ENCODE measurements at regions not wholly inside any gene's neighbourhood (a gene's known extent, or its start where the extent isn't known, plus 50 kb on each side); places are given as distances from the start of the nearest gene placed in this dataset.

DNA sequence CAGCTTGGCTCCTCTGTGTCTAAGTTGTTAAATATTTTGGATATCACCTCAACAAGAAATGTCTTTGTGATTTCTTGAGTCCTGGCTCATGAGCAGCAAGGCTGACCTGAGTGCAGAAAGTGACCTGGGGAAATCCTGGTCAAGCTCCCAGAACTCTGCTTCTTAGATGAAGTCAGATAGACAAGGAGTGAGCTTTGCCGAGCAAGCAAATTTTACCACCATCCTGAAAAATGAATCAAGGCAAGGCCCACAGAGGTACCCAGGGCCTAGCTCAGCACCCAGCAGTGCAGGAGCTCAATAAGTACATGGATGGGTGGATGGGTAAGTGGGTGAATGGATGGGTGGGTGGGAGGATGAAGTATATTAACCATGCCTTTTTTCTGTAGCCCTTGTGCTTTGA is 291.8 kb downstream of the UACA start:
- TF ChIP-seq, protein P1, sequence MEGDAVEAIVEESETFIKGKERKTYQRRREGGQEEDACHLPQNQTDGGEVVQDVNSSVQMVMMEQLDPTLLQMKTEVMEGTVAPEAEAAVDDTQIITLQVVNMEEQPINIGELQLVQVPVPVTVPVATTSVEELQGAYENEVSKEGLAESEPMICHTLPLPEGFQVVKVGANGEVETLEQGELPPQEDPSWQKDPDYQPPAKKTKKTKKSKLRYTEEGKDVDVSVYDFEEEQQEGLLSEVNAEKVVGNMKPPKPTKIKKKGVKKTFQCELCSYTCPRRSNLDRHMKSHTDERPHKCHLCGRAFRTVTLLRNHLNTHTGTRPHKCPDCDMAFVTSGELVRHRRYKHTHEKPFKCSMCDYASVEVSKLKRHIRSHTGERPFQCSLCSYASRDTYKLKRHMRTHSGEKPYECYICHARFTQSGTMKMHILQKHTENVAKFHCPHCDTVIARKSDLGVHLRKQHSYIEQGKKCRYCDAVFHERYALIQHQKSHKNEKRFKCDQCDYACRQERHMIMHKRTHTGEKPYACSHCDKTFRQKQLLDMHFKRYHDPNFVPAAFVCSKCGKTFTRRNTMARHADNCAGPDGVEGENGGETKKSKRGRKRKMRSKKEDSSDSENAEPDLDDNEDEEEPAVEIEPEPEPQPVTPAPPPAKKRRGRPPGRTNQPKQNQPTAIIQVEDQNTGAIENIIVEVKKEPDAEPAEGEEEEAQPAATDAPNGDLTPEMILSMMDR (IDR thresholded peaks at IDR 0.05) = no peak
- TF ChIP-seq EP300 (IDR thresholded peaks at IDR 0.05) (no peak), POLR2A (IDR thresholded peaks at IDR 0.05) (no peak)
